VCaP (cell line): ENCODE measurements at regions not wholly inside any gene's neighbourhood (a gene's known extent, or its start where the extent isn't known, plus 50 kb on each side); places are given as distances from the start of the nearest gene placed in this dataset.

Source experiments
- H3K27ac ChIP-seq: fragments of 450-650 bp; 2 replicates; pipeline ENCODE4 v1.5.1; 2017
- TF ChIP-seq, protein P1 (sequence below): fragments of 450-650 bp; conservative IDR thresholded peaks from 2 replicates; pipeline ENCODE4 v1.5.1; 2017; ENCODE audit warnings: mild to moderate bottlenecking, moderate library complexity

DNA sequence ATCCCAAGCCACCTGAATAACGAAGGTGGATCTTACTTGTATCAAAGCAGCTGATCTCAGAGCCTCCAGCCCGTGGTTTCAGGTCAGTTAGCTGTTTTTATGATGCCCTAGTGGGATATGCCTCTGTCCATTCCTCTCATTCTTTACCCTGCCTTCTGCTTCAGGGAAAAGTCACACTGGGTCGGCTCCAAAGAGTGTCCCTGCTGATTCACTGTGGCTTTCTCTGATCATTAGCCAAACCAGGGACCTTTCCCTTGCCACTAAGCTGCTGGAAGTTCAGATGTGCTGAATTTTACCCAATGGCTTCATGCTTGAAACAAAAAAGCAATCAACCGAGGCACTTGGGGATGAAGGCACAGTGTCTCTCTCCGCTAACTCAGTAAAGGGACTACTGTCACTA, 170.2 kb upstream of the SALL1 start:
- TF ChIP-seq, protein P1, sequence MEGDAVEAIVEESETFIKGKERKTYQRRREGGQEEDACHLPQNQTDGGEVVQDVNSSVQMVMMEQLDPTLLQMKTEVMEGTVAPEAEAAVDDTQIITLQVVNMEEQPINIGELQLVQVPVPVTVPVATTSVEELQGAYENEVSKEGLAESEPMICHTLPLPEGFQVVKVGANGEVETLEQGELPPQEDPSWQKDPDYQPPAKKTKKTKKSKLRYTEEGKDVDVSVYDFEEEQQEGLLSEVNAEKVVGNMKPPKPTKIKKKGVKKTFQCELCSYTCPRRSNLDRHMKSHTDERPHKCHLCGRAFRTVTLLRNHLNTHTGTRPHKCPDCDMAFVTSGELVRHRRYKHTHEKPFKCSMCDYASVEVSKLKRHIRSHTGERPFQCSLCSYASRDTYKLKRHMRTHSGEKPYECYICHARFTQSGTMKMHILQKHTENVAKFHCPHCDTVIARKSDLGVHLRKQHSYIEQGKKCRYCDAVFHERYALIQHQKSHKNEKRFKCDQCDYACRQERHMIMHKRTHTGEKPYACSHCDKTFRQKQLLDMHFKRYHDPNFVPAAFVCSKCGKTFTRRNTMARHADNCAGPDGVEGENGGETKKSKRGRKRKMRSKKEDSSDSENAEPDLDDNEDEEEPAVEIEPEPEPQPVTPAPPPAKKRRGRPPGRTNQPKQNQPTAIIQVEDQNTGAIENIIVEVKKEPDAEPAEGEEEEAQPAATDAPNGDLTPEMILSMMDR: no peak
- no peak overlapping the region for H3K27ac ChIP-seq

DNA sequence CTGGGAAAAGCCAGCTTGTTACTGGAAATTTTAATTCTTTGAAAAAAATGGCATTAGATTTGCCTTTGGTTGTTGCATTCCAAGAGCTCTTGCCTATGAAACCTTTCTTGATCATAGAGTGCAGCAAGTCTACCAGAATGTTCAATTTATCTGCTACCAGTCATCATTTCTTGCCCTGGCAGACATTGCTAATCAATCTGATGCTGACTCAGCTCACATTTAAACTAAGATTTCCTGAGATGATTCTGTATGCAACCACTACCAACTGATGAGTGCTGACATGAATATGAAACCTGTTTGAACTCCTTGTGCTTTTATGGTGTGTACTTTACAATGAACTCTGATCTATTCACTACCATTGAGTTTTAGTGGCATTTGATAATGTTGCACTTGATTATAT, 166.5 kb upstream of the SALL1 start:
- TF ChIP-seq, protein P1: no peak
- no peak overlapping the region for H3K27ac ChIP-seq

DNA sequence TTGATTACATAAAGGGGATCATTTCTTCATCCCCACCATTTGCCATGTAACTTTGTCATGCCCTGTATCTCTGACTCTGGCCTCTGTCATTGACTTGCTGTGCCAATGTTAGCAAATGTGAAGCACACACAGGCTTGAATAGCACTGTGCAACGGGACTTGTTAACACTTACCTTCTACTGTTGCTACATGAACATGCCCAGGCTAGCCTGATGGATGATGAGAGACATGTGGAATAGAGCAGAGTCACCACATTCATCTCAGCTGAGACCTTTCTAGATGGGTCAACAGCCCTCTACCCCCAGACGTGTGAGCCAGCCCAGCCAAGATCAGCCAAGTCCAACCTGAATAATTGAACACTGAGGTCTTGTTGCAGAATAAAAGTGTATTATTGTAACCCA, 162.1 kb upstream of the SALL1 start:
- TF ChIP-seq, protein P1: no peak
- no peak overlapping the region for H3K27ac ChIP-seq

DNA sequence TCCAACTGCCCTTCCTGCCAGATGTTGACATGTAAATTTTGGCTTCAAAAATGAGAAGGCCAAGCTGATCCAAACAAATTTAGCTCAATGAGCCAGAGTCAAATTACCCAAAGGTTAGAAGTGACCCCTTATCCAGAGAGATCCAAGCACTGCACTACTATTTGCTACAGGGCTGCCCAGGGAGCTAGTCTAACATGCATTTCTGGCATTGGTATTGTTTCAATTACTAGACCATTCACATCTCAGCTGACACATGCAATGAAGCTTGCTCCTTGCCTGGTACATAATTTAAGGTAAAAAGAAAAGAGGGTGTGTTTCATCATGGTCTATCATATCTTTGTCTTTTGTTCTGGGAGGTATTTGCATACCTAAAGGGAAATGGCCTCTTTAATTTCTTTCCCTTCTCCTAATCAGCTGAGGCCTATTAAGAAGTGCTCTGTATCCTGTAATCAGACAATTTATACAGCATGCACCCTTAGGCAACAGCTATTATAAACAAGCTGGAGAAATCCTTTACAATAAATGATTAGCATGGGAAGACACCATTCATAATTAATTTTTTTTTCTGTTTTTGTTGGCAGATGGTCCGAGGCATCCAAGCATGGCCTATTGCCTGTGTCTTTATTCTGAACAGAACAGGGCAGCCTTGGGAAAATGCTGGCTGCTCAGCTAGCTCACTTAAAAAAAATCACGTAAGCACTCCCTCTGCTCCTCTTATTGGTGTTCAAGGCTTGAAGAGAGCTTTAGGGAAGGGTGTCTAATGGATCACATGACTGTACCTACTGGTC, 161.5 kb upstream of the SALL1 start:
- H3K27ac ChIP-seq: no peak overlapping the region
- TF ChIP-seq, protein P1: no peak

DNA sequence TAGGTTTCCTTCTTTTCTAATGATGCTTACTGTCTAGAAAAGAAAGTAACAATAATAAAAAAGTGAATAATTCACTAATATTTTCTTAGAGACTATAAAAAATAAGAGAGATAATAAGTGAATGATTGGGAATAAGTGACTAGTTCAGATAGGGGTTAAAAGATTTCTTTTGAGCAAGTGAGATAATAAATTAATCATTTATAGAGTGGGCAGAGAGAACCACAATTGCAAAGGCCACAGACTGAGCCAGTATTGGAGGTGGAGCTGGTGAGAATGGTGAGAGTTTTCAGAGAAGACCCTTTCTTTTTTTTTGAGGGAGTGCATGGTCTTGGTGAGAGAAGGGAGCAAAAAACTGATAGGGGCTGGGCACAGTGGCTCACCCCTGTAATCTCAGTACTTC, 159.1 kb upstream of the SALL1 start:
- no peak overlapping the region for H3K27ac ChIP-seq
- TF ChIP-seq, protein P1: no peak

DNA sequence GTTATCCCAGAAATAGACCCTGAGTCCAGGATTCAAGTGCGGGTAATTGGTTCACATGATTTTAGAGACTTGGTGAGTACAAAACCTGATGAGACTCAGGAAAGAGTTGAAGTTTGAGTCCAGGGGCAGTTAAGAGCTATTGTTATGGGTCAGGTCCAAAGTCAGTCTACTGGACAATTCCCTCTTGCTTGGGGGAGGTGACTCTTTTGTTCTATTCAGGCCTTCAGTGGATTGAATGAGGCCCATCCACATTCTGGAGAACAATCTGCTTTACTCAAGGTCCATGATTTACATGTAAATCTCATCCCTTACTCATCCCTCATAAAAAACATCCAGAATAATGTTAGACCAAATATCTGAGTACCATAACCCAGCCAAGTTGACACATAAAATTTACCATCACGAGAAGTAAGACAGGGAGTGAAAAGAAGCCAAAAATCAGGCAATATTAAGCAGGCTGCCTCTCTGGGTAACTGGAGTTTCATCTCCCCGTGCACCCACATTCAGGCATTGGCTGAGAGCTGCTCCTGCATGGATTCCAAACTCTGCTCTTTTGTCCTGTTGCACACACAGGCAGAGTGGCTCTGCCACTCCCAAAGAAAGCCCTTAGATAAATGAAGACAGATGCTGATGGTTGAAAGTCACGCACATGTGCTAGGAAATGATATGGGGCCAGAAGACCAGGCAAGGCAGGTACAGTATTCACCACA, 156.0 kb upstream of the SALL1 start:
- TF ChIP-seq, protein P1: no peak
- no peak overlapping the region for H3K27ac ChIP-seq

DNA sequence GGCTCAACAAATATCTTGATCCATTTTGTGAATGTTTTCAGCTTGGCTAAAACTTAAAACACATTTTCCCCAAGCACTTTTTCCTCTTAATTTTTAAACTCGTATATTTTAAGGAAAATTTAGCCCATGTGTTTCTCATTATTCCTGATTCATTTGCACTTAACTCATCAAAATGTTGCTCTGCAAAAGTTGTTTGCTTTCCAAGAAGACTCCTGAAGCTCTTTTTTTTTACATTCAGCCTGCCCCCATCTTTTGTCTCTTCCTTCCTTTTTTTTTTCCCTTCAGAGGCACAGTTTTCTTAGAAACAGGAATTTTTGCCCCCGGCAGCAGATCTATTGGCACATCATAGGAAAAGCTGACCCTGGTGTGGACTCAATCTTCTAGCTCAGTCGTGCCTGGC, 155.0 kb upstream of the SALL1 start:
- no peak overlapping the region for H3K27ac ChIP-seq
- TF ChIP-seq, protein P1: no peak
